Neural progenitor cell (in vitro differentiated cells): ENCODE measurements at regions not wholly inside any gene's neighbourhood (a gene's known extent, or its start where the extent isn't known, plus 50 kb on each side); places are given as distances from the start of the nearest gene placed in this dataset.

Experiments
- CTCF ChIP-seq: fragments of 200-600 bp; sonication (generic); IDR thresholded peaks from 2 replicates; pipeline ENCODE4 v1.5.1; 2017; ENCODE audit warnings: antibody characterized with exemption, mild to moderate bottlenecking
- EZH2 ChIP-seq: fragments of 200-600 bp; sonication (generic); IDR thresholded peaks from 2 replicates; pipeline ENCODE4 v1.6.1; 2017; ENCODE audit warnings: antibody characterized with exemption, mild to moderate bottlenecking, moderate library complexity

- TF ChIP-seq CTCF (no peak), EZH2 (no peak)
Measured at GRCh38 chr6:128826606-128827005, 56.3 kb upstream of the LAMA2 start.
